ENCODE measurements at regions not wholly inside any gene's neighbourhood (a gene's known extent, or its start where the extent isn't known, plus 50 kb on each side); places are given as distances from the start of the nearest gene placed in this dataset.

GRCh38 chr6:21519642-21520041 lies 73.9 kb upstream of the SOX4 start:
- WGBS, 4 donors, result 85 to 88% (median 87%) methylated on average over 1 of the region's 1 CpG
- TF ChIP-seq POLR2A (IDR thresholded peaks at IDR 0.05) (no peak), CTCF (IDR thresholded peaks at IDR 0.05) (no peak)
- DNase-seq, result no peak
- Histone ChIP-seq H3K4me3 (no peak overlapping the region), H3K4me1 (replicated peaks in 1 of 2) (no peaks in the 10 kb centered on the region), H3K27ac (no peak overlapping the region), H3K27me3 (no peaks in the 10 kb centered on the region), H3K9me3 (replicated peaks in 1 of 3) (no peaks in the 10 kb centered on the region), H3K36me3 (replicated peaks in 1 of 2) (no peaks in the 10 kb centered on the region)
- intact Hi-C loops (cut with DNase I), result no loop called here

GRCh38 chr6:21521276-21521675 lies 72.3 kb upstream of the SOX4 start:
- Histone ChIP-seq H3K4me1 (replicated peaks in 1 of 2) (no peaks in the 10 kb centered on the region), H3K27ac (no peak overlapping the region), H3K4me3 (no peak overlapping the region), H3K36me3 (replicated peaks in 1 of 2) (no peaks in the 10 kb centered on the region), H3K9me3 (replicated peaks in 1 of 3) (no peaks in the 10 kb centered on the region), H3K27me3 (no peaks in the 10 kb centered on the region)
- DNase-seq, result no peak
- intact Hi-C loops (cut with DNase I), result no loop called here
- no peak for TF ChIP-seq POLR2A (IDR thresholded peaks at IDR 0.05)
- TF ChIP-seq CTCF (IDR thresholded peaks at IDR 0.05), result no peak
- WGBS, 4 donors, result 58 to 69% (median 62%) methylated on average over 4 of the region's 4 CpGs

GRCh38 chr6:21522143-21522747 lies 71.3 kb upstream of the SOX4 start:
- Histone ChIP-seq H3K36me3 (replicated peaks in 1 of 2) (no peaks in the 10 kb centered on the region), H3K4me1 (replicated peaks in 1 of 2) (no peaks in the 10 kb centered on the region), H3K4me3 (no peak overlapping the region), H3K9me3 (replicated peaks in 1 of 3) (no peaks in the 10 kb centered on the region), H3K27me3 (no peaks in the 10 kb centered on the region), H3K27ac (no peak overlapping the region)
- WGBS, 4 donors, result 75 to 89% (median 86%) methylated on average over 14 of the region's 14 CpGs
- DNase-seq, result no peak
- intact Hi-C loops (cut with DNase I), result no loop called here
- no peak for TF ChIP-seq CTCF (IDR thresholded peaks at IDR 0.05)
- TF ChIP-seq POLR2A (IDR thresholded peaks at IDR 0.05), result no peak

GRCh38 chr6:21522797-21523456 lies 70.6 kb upstream of the SOX4 start:
- WGBS, 4 donors, result 69 to 79% (median 73%) methylated on average over 21 of the region's 21 CpGs
- H3K27me3 ChIP-seq, result no peaks in the 10 kb centered on the region
- intact Hi-C loops (cut with DNase I), result no loop called here
- H3K27ac ChIP-seq, result no peak overlapping the region
- no peaks in the 10 kb centered on the region for H3K9me3 ChIP-seq (replicated peaks in 1 of 3)
- no peak overlapping the region for H3K4me3 ChIP-seq
- H3K36me3 ChIP-seq (replicated peaks in 1 of 2), result no peaks in the 10 kb centered on the region
- TF ChIP-seq POLR2A (IDR thresholded peaks at IDR 0.05) (no peak), CTCF (IDR thresholded peaks at IDR 0.05) (no peak)
- DNase-seq, result no peak
- H3K4me1 ChIP-seq (replicated peaks in 1 of 2), result no peaks in the 10 kb centered on the region

Data from adrenal gland (tissue), 9 donors.